ENCODE measurements at regions not wholly inside any gene's neighbourhood (a gene's known extent, or its start where the extent isn't known, plus 50 kb on each side); places are given as distances from the start of the nearest gene placed in this dataset.

- DNase-seq, result no peak
- Mint-ChIP-seq H3K27me3 (no peaks in the 10 kb centered on the region), H3K27ac (no peak overlapping the region), H3K4me3 (no peak overlapping the region), H3K9me3 (ENCODE audit: insufficient read depth) (peaks cover 4% of the 10 kb centered on the region), H3K4me1 (no peaks in the 10 kb centered on the region)
- Histone ChIP-seq H3K4me3 (ENCODE audit: control extremely low read depth in 1 of 5, extremely low read depth in 1 of 5, insufficient read depth in 1 of 5, low read depth in 2 of 5, low read length in 4 of 5) (no peak overlapping the region), H2AFZ (ENCODE audit: insufficient read depth, low read depth, low read length, poor library complexity, severe bottlenecking) (no peak overlapping the region), H3K36me3 (replicated peaks in 1 of 2; ENCODE audit: control extremely low read depth in 1 of 2, control insufficient read depth in 1 of 2, extremely low read depth in 1 of 2, insufficient read depth in 2 of 2, low read length in 1 of 2) (no peaks in the 10 kb centered on the region), H3K9me3 (ENCODE audit: control extremely low read depth in 1 of 3, control insufficient read depth in 2 of 3, insufficient read depth in 1 of 3, low read length in 2 of 3) (no peaks in the 10 kb centered on the region), H3K27ac (ENCODE audit: low read length in 2 of 2) (no peak overlapping the region), H3K4me1 (ENCODE audit: control insufficient read depth in 2 of 2, insufficient read depth in 2 of 2, low read length in 2 of 2) (no peaks in the 10 kb centered on the region), H3K79me2 (ENCODE audit: control insufficient read depth, insufficient read depth, low read length) (no peaks in the 10 kb centered on the region), H4K20me1 (ENCODE audit: control insufficient read depth, insufficient read depth, low read length, poor library complexity, severe bottlenecking) (no peaks in the 10 kb centered on the region), H3K9ac (ENCODE audit: low read length) (no peak overlapping the region), H3K27me3 (replicated peaks in 1 of 4; ENCODE audit: control extremely low read depth in 1 of 4, control insufficient read depth in 3 of 4, insufficient read depth in 4 of 4, low read length in 3 of 4) (no peaks in the 10 kb centered on the region), H3K4me2 (replicated peaks; ENCODE audit: low read depth, low read length, poor library complexity, severe bottlenecking) (no peak overlapping the region)
- no peak for TF ChIP-seq CTCF (IDR thresholded peaks at IDR 0.05)
- TF ChIP-seq EZH2 (IDR thresholded peaks at IDR 0.05; ENCODE audit: borderline replicate concordance, insufficient read depth, low read depth, low read length, poor library complexity, severe bottlenecking), result no peak
- POLR2A ChIA-PET, result no interaction called here
- intact Hi-C loops (cut with micrococcal nuclease), result no loop called here
- 86% methylated on average over 7 of the region's 7 CpGs for WGBS (ENCODE audit: insufficient coverage)
- CTCF ChIA-PET, result no interaction called here
- ATAC-seq (ENCODE audit: low read depth), result no peak
Measured at GRCh38 chr4:170581322-170581721, 491.6 kb upstream of the AADAT start.

- intact Hi-C loops (cut with micrococcal nuclease), result no loop called here
Measured at GRCh38 chr4:170580651-170581050, 490.9 kb upstream of the AADAT start.

More at GRCh38 chr4:170580651-170581050, 490.9 kb upstream of the AADAT start:
- TF ChIP-seq EZH2 (IDR thresholded peaks at IDR 0.05; ENCODE audit: borderline replicate concordance, insufficient read depth, low read depth, low read length, poor library complexity, severe bottlenecking), result no peak
- no peak for TF ChIP-seq CTCF (IDR thresholded peaks at IDR 0.05)
- Histone ChIP-seq H3K4me1 (ENCODE audit: control insufficient read depth in 2 of 2, insufficient read depth in 2 of 2, low read length in 2 of 2) (no peaks in the 10 kb centered on the region), H2AFZ (ENCODE audit: insufficient read depth, low read depth, low read length, poor library complexity, severe bottlenecking) (no peak overlapping the region), H3K4me2 (replicated peaks; ENCODE audit: low read depth, low read length, poor library complexity, severe bottlenecking) (no peak overlapping the region), H4K20me1 (ENCODE audit: control insufficient read depth, insufficient read depth, low read length, poor library complexity, severe bottlenecking) (no peaks in the 10 kb centered on the region), H3K9me3 (ENCODE audit: control extremely low read depth in 1 of 3, control insufficient read depth in 2 of 3, insufficient read depth in 1 of 3, low read length in 2 of 3) (no peaks in the 10 kb centered on the region), H3K4me3 (ENCODE audit: control extremely low read depth in 1 of 5, extremely low read depth in 1 of 5, insufficient read depth in 1 of 5, low read depth in 2 of 5, low read length in 4 of 5) (no peak overlapping the region), H3K27ac (ENCODE audit: low read length in 2 of 2) (no peak overlapping the region), H3K36me3 (replicated peaks in 1 of 2; ENCODE audit: control extremely low read depth in 1 of 2, control insufficient read depth in 1 of 2, extremely low read depth in 1 of 2, insufficient read depth in 2 of 2, low read length in 1 of 2) (no peaks in the 10 kb centered on the region), H3K27me3 (replicated peaks in 1 of 4; ENCODE audit: control extremely low read depth in 1 of 4, control insufficient read depth in 3 of 4, insufficient read depth in 4 of 4, low read length in 3 of 4) (no peaks in the 10 kb centered on the region), H3K79me2 (ENCODE audit: control insufficient read depth, insufficient read depth, low read length) (no peaks in the 10 kb centered on the region), H3K9ac (ENCODE audit: low read length) (no peak overlapping the region)
- Mint-ChIP-seq H3K4me1 (no peaks in the 10 kb centered on the region), H3K27ac (no peak overlapping the region), H3K9me3 (ENCODE audit: insufficient read depth) (peaks cover 4% of the 10 kb centered on the region), H3K27me3 (no peaks in the 10 kb centered on the region), H3K4me3 (no peak overlapping the region)
- DNase-seq (no peak), ATAC-seq (ENCODE audit: low read depth) (no peak)
- POLR2A ChIA-PET, result no interaction called here
- WGBS (ENCODE audit: insufficient coverage), result no CpG with 5 or more reads among the region's 2 CpGs
- CTCF ChIA-PET, result no interaction called here
